AG09309 (cell line): ENCODE measurements at regions not wholly inside any gene's neighbourhood (a gene's known extent, or its start where the extent isn't known, plus 50 kb on each side); places are given as distances from the start of the nearest gene placed in this dataset.

Experiments
- DNase-seq: peaks from one replicate; pipeline ENCODE4 v3.0.0-alpha.2; 2010; ENCODE audit warnings: low read depth
- H3K4me3 ChIP-seq: 2 replicates; pipeline ENCODE4 v1.5.1; 2011; ENCODE audit warnings: mild to moderate bottlenecking, low read depth, low read length, moderate library complexity; ENCODE audit not compliant: control insufficient read depth
- TF ChIP-seq, protein P1 (sequence below): IDR thresholded peaks from 2 replicates; pipeline ENCODE4 v1.5.1; 2011; ENCODE audit warnings: mild to moderate bottlenecking, low read depth, low read length, inconsistent platforms; ENCODE audit not compliant: insufficient read depth, control insufficient read depth; ENCODE audit errors: missing control alignments

DNA sequence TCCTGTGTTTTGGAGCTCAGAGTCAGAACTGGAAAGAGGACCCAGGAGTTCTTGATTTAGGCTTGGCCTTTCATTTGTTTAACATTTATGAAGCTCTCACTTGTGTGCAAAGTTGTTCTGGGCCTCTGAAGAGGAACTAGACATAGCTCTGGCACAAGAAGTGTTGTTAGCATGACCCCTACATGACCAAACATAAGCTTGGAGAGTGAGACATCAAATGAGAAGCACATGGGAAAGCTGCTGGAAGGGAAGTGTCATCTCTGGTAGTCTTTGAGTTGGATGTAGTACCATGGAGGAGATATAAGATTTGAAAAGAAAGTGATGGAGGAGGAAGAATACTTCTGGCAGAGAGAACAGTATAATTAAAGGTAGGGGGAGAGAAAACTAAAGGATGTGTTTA, 370.1 kb downstream of the ADRA2A start:
- TF ChIP-seq, protein P1, sequence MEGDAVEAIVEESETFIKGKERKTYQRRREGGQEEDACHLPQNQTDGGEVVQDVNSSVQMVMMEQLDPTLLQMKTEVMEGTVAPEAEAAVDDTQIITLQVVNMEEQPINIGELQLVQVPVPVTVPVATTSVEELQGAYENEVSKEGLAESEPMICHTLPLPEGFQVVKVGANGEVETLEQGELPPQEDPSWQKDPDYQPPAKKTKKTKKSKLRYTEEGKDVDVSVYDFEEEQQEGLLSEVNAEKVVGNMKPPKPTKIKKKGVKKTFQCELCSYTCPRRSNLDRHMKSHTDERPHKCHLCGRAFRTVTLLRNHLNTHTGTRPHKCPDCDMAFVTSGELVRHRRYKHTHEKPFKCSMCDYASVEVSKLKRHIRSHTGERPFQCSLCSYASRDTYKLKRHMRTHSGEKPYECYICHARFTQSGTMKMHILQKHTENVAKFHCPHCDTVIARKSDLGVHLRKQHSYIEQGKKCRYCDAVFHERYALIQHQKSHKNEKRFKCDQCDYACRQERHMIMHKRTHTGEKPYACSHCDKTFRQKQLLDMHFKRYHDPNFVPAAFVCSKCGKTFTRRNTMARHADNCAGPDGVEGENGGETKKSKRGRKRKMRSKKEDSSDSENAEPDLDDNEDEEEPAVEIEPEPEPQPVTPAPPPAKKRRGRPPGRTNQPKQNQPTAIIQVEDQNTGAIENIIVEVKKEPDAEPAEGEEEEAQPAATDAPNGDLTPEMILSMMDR, result no peak
- DNase-seq, result no peak
- no peak overlapping the region for H3K4me3 ChIP-seq

DNA sequence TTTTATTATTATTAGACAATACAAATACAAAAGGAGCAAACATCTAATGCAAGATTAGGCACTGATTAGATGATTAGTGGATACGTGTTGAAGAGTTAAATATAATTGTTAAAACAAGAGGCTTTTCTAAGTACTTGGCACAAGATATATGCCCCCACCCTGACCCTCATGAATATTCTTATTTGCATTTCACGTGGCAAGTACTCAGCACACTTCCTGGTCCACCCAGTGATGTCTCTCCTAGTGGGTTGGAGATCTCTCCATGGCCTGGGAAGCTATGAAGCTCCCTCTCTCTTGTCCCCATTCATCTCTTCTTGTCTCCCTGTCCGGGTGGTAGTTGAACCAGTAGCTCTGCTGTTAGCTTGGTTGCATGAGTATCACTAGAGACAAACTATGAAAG, 375.3 kb downstream of the ADRA2A start:
- H3K4me3 ChIP-seq, result no peak overlapping the region
- TF ChIP-seq, protein P1, result no peak
- DNase-seq, result no peak

DNA sequence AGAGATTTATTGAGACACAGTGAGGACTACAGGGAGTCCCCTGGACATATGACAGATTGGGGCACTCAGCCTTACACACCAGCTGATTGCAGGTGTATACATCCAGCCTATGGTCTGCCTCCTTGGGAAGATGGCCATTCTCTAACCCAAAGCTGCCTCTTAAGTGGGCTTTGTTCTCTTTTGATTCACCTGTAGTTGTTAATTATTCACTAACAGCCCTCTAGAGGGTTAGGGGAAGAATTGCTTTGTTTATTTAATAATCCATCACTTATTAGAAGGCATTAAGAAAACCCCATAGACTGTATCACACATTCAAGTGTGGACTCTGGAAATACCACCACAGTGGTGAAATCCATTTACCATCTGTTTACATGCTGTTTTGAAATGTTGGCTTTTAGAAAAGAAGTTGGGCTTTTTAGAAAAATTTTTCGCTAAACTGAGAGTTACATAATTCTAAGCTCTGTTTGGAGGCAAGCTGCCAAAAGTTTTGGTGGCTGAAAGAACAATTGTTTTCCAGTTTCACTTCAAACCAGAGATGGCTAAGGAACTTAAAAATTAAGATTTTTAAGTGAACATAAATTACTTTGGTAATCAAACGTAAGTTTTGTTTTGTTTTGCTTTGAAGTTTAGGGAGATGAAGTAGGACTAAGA, 379.1 kb downstream of the ADRA2A start:
- no peak for DNase-seq
- H3K4me3 ChIP-seq, result no peak overlapping the region
- TF ChIP-seq, protein P1, result no peak

DNA sequence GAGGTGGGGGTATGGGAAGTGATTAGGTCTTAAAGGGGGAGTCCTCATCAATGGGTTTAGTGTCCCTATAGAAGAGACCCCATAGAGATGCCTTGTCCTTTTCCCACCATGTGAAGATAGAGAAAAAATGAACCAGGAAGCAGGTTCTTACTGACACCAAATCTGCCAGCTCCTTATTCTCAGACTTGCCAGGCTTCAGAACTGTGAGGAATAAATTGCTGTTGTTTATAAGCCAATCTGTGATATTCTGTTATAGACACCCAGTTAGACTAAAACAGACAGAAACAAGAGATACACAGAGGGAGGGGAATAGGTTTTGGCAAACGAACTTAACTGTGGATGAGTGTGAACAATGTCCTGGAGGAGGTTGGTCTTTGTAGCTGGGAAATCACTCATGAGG, 381.4 kb downstream of the ADRA2A start:
- H3K4me3 ChIP-seq, result no peak overlapping the region
- no peak for DNase-seq
- TF ChIP-seq, protein P1, result no peak

DNA sequence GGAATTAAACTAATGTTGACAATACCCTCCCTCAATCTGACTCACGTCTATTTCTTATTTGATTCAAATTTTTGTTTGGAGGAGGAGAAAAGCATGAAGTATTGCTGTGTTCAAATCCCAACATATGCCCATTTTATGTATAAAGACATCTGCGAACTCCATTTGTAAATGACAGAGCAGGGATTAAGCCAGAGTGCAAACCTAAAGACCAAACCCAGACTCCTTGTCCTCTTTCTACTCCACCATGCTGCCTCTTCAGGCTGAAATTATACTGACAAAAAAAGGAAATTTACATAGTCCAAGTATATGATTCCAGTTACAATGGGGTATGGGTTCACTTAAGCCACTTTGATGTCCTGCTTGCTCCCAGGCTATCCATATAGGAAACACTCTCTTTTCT, 383.1 kb downstream of the ADRA2A start:
- DNase-seq, result no peak
- TF ChIP-seq, protein P1, result no peak
- no peak overlapping the region for H3K4me3 ChIP-seq

DNA sequence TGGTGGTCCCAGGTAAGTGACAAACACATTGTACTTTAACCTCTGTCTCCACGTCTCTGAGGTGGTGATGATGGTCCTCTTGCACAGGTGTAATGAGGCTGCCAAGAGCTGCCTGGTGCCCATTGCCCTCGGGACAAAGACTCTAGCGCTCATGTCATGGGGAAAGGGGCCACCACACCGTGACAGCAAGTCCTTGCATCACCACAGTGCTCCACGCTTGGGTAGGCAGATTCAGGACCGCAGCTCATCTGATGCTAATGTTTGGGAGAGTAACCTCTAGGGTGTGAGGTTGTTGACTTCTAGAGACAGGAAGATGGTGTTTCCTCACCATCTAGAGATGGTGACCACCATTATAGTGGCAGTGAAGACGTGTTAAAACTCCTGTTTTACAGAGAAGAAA, 395.6 kb downstream of the ADRA2A start:
- TF ChIP-seq, protein P1, result no peak
- no peak overlapping the region for H3K4me3 ChIP-seq
- no peak for DNase-seq

DNA sequence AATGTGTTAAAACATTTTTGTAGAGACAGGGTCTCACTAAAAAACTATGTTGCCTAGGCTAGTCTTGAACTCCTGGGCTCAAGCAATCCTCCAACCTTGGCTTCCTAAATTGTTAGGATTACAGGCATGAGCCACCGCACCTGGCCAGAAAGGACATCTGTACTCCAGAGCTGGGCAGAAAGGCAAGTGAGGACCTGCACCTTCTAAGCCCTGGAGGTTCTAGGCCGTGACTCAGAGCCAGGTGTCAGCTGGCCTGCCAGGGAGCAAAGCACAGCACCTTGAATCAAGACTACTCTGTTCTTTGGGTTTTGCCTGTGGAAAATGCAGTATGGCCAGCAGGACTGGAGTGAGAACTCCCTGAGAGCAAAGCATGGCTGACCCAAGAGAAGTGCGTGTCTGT, 396.5 kb downstream of the ADRA2A start:
- DNase-seq, result no peak
- H3K4me3 ChIP-seq, result no peak overlapping the region
- TF ChIP-seq, protein P1, result no peak
